B cell (primary cell): ENCODE measurements at regions not wholly inside any gene's neighbourhood (a gene's known extent, or its start where the extent isn't known, plus 50 kb on each side); places are given as distances from the start of the nearest gene placed in this dataset.

Experiments used
- CTCF ChIP-seq: fragments of 200-600 bp; IDR thresholded peaks from one replicate; pipeline ENCODE4 v1.8.0; 2022; ENCODE audit warnings: antibody characterized with exemption, mild to moderate bottlenecking
- EZH2 ChIP-seq: IDR thresholded peaks from 2 replicates; pipeline ENCODE4 v1.6.1; 2012; ENCODE audit warnings: borderline replicate concordance, low read depth, mild to moderate bottlenecking, moderate library complexity, low read length; ENCODE audit not compliant: insufficient read depth, poor library complexity, severe bottlenecking

GRCh38 chr15:95261546-95261945 lies 1030.2 kb downstream of the MCTP2 start:
- no peak for TF ChIP-seq CTCF
- TF ChIP-seq EZH2: no peak
